PC-3 (cell line): ENCODE measurements at regions not wholly inside any gene's neighbourhood (a gene's known extent, or its start where the extent isn't known, plus 50 kb on each side); places are given as distances from the start of the nearest gene placed in this dataset.

ENCODE experiments used
- EZH2 ChIP-seq: fragments of 300-600 bp; sonication (generic); IDR thresholded peaks from one replicate; pipeline ENCODE4 v1.6.1; 2017; ENCODE audit warnings: antibody characterized with exemption, mild to moderate bottlenecking, low read length; ENCODE audit not compliant: unreplicated experiment
- TF ChIP-seq, protein P1 (sequence below): fragments of 300-600 bp; sonication (generic); conservative IDR thresholded peaks from 2 replicates; pipeline ENCODE4 v1.5.1; 2017; ENCODE audit warnings: antibody characterized with exemption, low read depth, mild to moderate bottlenecking, low read length

DNA sequence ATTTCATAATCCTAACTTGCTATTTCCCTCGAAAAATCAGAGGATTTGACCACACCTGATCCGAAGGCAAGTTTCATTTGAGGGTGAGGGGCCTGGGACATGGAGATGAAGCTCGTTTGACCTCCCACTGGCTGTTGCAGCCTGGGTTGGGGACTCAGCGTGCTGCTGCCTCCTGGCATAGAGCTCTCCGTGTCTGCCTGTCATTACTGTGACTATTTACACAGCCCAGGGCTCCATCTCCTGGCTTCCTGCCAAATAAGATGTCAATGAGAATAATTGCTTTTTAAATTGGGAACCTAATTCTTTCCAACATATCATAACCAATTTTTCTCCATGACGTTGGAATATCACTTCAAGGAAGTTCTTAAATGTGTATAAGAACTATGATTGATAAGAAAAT is 139.3 kb upstream of the COBL start:
- TF ChIP-seq, protein P1, sequence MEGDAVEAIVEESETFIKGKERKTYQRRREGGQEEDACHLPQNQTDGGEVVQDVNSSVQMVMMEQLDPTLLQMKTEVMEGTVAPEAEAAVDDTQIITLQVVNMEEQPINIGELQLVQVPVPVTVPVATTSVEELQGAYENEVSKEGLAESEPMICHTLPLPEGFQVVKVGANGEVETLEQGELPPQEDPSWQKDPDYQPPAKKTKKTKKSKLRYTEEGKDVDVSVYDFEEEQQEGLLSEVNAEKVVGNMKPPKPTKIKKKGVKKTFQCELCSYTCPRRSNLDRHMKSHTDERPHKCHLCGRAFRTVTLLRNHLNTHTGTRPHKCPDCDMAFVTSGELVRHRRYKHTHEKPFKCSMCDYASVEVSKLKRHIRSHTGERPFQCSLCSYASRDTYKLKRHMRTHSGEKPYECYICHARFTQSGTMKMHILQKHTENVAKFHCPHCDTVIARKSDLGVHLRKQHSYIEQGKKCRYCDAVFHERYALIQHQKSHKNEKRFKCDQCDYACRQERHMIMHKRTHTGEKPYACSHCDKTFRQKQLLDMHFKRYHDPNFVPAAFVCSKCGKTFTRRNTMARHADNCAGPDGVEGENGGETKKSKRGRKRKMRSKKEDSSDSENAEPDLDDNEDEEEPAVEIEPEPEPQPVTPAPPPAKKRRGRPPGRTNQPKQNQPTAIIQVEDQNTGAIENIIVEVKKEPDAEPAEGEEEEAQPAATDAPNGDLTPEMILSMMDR = no peak
- no peak for TF ChIP-seq EZH2
